ENCODE measurements at regions not wholly inside any gene's neighbourhood (a gene's known extent, or its start where the extent isn't known, plus 50 kb on each side); places are given as distances from the start of the nearest gene placed in this dataset.

DNA sequence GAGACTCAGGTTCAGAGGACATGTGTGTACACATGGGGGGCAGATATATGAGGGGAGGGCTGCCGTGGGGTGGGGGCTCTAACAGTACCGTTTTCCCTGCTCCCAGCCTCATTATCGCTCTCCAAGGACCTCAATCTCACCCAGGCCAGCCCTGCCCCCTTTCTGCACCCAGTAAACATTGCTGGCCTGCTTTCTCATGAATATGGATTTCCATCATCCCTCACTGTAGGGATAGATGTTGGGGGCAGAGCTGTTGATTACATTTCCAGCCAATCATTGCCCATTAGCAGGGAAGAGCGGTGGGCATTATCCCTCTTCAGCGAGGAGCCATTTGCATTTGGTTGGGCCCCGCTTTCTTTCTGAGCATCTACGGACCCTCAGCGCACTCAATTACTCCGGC is 273.8 kb downstream of the RPS6KC1 start:
- H3K4me1 ChIP-seq (ENCODE audit: control insufficient read depth in 1 of 2, insufficient read depth in 2 of 2, low read length in 2 of 2), result no peaks in the 10 kb centered on the region
- no peak overlapping the region for H3K27ac ChIP-seq (ENCODE audit: low read depth, low read length)
- no peaks in the 10 kb centered on the region for H3K9me3 ChIP-seq (ENCODE audit: control insufficient read depth in 1 of 2, low read length in 2 of 2)
- no peak overlapping the region for H3K9ac ChIP-seq (ENCODE audit: low read depth in 1 of 2, low read length in 2 of 2)
- no peaks in the 10 kb centered on the region for H3K36me3 ChIP-seq (ENCODE audit: control insufficient read depth in 1 of 2, insufficient read depth in 2 of 2, low read length in 2 of 2)
- no peaks in the 10 kb centered on the region for H3K27me3 ChIP-seq (ENCODE audit: control insufficient read depth in 1 of 2, insufficient read depth in 2 of 2, low read length in 2 of 2)
- H3K4me3 ChIP-seq (ENCODE audit: low read depth in 1 of 2, low read length in 2 of 2), result no peak overlapping the region

DNA sequence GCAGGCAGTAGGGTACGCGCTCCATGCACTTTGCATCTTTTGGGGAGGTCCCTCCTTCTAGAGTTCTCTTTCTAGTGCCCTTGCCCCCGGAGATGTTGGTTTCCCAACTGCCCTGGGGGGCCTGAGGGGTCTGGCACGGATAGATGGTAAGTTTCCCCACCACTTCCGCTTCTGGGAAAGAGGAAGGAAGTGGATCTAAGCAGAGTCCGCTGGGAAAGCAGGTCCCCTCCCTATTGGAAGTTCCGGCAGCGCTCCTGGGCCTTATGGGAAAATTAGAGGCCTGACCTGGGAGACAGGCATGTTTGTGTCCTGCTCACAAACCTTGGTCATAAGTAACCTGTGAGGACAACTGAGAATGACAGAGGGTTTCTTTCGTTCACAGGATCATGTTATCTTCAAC is 274.4 kb downstream of the RPS6KC1 start:
- Histone ChIP-seq H3K27me3 (ENCODE audit: control insufficient read depth in 1 of 2, insufficient read depth in 2 of 2, low read length in 2 of 2) (no peaks in the 10 kb centered on the region), H3K9ac (ENCODE audit: low read depth in 1 of 2, low read length in 2 of 2) (no peak overlapping the region), H3K4me1 (ENCODE audit: control insufficient read depth in 1 of 2, insufficient read depth in 2 of 2, low read length in 2 of 2) (no peaks in the 10 kb centered on the region), H3K4me3 (ENCODE audit: low read depth in 1 of 2, low read length in 2 of 2) (no peak overlapping the region), H3K27ac (ENCODE audit: low read depth, low read length) (no peak overlapping the region), H3K36me3 (ENCODE audit: control insufficient read depth in 1 of 2, insufficient read depth in 2 of 2, low read length in 2 of 2) (no peaks in the 10 kb centered on the region), H3K9me3 (ENCODE audit: control insufficient read depth in 1 of 2, low read length in 2 of 2) (no peaks in the 10 kb centered on the region)

DNA sequence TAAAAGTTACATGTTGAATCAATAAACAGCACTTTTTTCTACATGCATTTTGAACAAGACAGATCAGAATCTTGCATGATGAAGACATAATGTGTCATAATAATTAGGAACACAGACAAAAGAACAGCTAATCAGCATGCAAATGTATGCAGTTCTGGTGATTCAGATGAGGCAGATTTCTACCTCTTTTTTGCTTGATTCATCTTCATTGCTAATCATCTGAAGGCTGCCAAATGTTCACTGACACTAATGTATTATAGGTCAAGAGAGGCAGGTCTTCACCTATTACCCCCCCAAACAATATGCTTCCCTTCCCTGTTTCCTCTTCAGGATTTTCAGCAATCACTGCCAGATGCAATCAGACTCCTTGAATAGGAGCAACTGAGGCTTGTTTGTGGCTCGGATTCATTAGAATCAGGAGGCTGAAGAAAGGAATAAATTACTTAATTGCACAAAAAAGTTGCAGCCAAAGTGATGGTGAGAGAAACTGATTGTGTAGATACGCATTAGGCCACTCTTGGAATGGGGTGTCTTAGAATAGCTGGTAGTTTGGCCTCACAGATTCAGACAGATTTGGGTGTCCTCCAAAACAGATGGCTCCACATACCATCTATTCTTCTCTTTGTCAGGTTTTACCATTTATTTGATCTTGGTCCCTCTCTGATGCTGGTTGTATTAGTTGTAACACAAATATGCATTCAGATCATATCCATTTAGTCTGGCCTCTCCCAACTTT is 275.4 kb downstream of the RPS6KC1 start:
- no peak overlapping the region for H3K9ac ChIP-seq (ENCODE audit: low read depth in 1 of 2, low read length in 2 of 2)
- H3K27me3 ChIP-seq (ENCODE audit: control insufficient read depth in 1 of 2, insufficient read depth in 2 of 2, low read length in 2 of 2), result no peaks in the 10 kb centered on the region
- no peak overlapping the region for H3K27ac ChIP-seq (ENCODE audit: low read depth, low read length)
- H3K4me1 ChIP-seq (ENCODE audit: control insufficient read depth in 1 of 2, insufficient read depth in 2 of 2, low read length in 2 of 2), result no peaks in the 10 kb centered on the region
- no peaks in the 10 kb centered on the region for H3K36me3 ChIP-seq (ENCODE audit: control insufficient read depth in 1 of 2, insufficient read depth in 2 of 2, low read length in 2 of 2)
- H3K4me3 ChIP-seq (ENCODE audit: low read depth in 1 of 2, low read length in 2 of 2), result no peak overlapping the region
- no peaks in the 10 kb centered on the region for H3K9me3 ChIP-seq (ENCODE audit: control insufficient read depth in 1 of 2, low read length in 2 of 2)

- Histone ChIP-seq H3K27me3 (ENCODE audit: control insufficient read depth in 1 of 2, insufficient read depth in 2 of 2, low read length in 2 of 2) (no peaks in the 10 kb centered on the region), H3K27ac (ENCODE audit: low read depth, low read length) (no peak overlapping the region), H3K9me3 (ENCODE audit: control insufficient read depth in 1 of 2, low read length in 2 of 2) (no peaks in the 10 kb centered on the region), H3K36me3 (ENCODE audit: control insufficient read depth in 1 of 2, insufficient read depth in 2 of 2, low read length in 2 of 2) (no peaks in the 10 kb centered on the region), H3K9ac (ENCODE audit: low read depth in 1 of 2, low read length in 2 of 2) (no peak overlapping the region), H3K4me1 (ENCODE audit: control insufficient read depth in 1 of 2, insufficient read depth in 2 of 2, low read length in 2 of 2) (no peaks in the 10 kb centered on the region), H3K4me3 (ENCODE audit: low read depth in 1 of 2, low read length in 2 of 2) (no peak overlapping the region)
Observed at GRCh38 chr1:213327017-213327667, 276.1 kb downstream of the RPS6KC1 start.

GRCh38 chr1:213329406-213330008 is 278.5 kb downstream of the RPS6KC1 start:
- Histone ChIP-seq H3K4me1 (ENCODE audit: control insufficient read depth in 1 of 2, insufficient read depth in 2 of 2, low read length in 2 of 2) (no peaks in the 10 kb centered on the region), H3K4me3 (ENCODE audit: low read depth in 1 of 2, low read length in 2 of 2) (no peak overlapping the region), H3K27me3 (ENCODE audit: control insufficient read depth in 1 of 2, insufficient read depth in 2 of 2, low read length in 2 of 2) (no peaks in the 10 kb centered on the region), H3K9me3 (ENCODE audit: control insufficient read depth in 1 of 2, low read length in 2 of 2) (no peaks in the 10 kb centered on the region), H3K9ac (ENCODE audit: low read depth in 1 of 2, low read length in 2 of 2) (no peak overlapping the region), H3K36me3 (ENCODE audit: control insufficient read depth in 1 of 2, insufficient read depth in 2 of 2, low read length in 2 of 2) (no peaks in the 10 kb centered on the region), H3K27ac (ENCODE audit: low read depth, low read length) (no peak overlapping the region)

GRCh38 chr1:213330281-213330680 is 279.2 kb downstream of the RPS6KC1 start:
- H3K27ac ChIP-seq (ENCODE audit: low read depth, low read length), result no peak overlapping the region
- H3K4me1 ChIP-seq (ENCODE audit: control insufficient read depth in 1 of 2, insufficient read depth in 2 of 2, low read length in 2 of 2), result no peaks in the 10 kb centered on the region
- H3K27me3 ChIP-seq (ENCODE audit: control insufficient read depth in 1 of 2, insufficient read depth in 2 of 2, low read length in 2 of 2), result no peaks in the 10 kb centered on the region
- no peaks in the 10 kb centered on the region for H3K36me3 ChIP-seq (ENCODE audit: control insufficient read depth in 1 of 2, insufficient read depth in 2 of 2, low read length in 2 of 2)
- H3K9me3 ChIP-seq (ENCODE audit: control insufficient read depth in 1 of 2, low read length in 2 of 2), result no peaks in the 10 kb centered on the region
- H3K4me3 ChIP-seq (ENCODE audit: low read depth in 1 of 2, low read length in 2 of 2), result no peak overlapping the region
- H3K9ac ChIP-seq (ENCODE audit: low read depth in 1 of 2, low read length in 2 of 2), result no peak overlapping the region

- Histone ChIP-seq H3K4me1 (ENCODE audit: control insufficient read depth in 1 of 2, insufficient read depth in 2 of 2, low read length in 2 of 2) (no peaks in the 10 kb centered on the region), H3K27me3 (ENCODE audit: control insufficient read depth in 1 of 2, insufficient read depth in 2 of 2, low read length in 2 of 2) (no peaks in the 10 kb centered on the region), H3K36me3 (ENCODE audit: control insufficient read depth in 1 of 2, insufficient read depth in 2 of 2, low read length in 2 of 2) (no peaks in the 10 kb centered on the region), H3K9ac (ENCODE audit: low read depth in 1 of 2, low read length in 2 of 2) (no peak overlapping the region), H3K27ac (ENCODE audit: low read depth, low read length) (no peak overlapping the region), H3K9me3 (ENCODE audit: control insufficient read depth in 1 of 2, low read length in 2 of 2) (no peaks in the 10 kb centered on the region), H3K4me3 (ENCODE audit: low read depth in 1 of 2, low read length in 2 of 2) (no peak overlapping the region)
Observed at GRCh38 chr1:213331631-213332175, 280.7 kb downstream of the RPS6KC1 start.

GRCh38 chr1:213332491-213332890 is 281.4 kb downstream of the RPS6KC1 start:
- no peaks in the 10 kb centered on the region for H3K4me1 ChIP-seq (ENCODE audit: control insufficient read depth in 1 of 2, insufficient read depth in 2 of 2, low read length in 2 of 2)
- H3K27me3 ChIP-seq (ENCODE audit: control insufficient read depth in 1 of 2, insufficient read depth in 2 of 2, low read length in 2 of 2), result no peaks in the 10 kb centered on the region
- no peak overlapping the region for H3K27ac ChIP-seq (ENCODE audit: low read depth, low read length)
- H3K9me3 ChIP-seq (ENCODE audit: control insufficient read depth in 1 of 2, low read length in 2 of 2), result no peaks in the 10 kb centered on the region
- no peaks in the 10 kb centered on the region for H3K36me3 ChIP-seq (ENCODE audit: control insufficient read depth in 1 of 2, insufficient read depth in 2 of 2, low read length in 2 of 2)
- H3K9ac ChIP-seq (ENCODE audit: low read depth in 1 of 2, low read length in 2 of 2), result no peak overlapping the region
- H3K4me3 ChIP-seq (ENCODE audit: low read depth in 1 of 2, low read length in 2 of 2), result no peak overlapping the region

- no peaks in the 10 kb centered on the region for H3K9me3 ChIP-seq (ENCODE audit: control insufficient read depth in 1 of 2, low read length in 2 of 2)
- no peaks in the 10 kb centered on the region for H3K36me3 ChIP-seq (ENCODE audit: control insufficient read depth in 1 of 2, insufficient read depth in 2 of 2, low read length in 2 of 2)
- no peaks in the 10 kb centered on the region for H3K4me1 ChIP-seq (ENCODE audit: control insufficient read depth in 1 of 2, insufficient read depth in 2 of 2, low read length in 2 of 2)
- no peak overlapping the region for H3K4me3 ChIP-seq (ENCODE audit: low read depth in 1 of 2, low read length in 2 of 2)
- H3K27ac ChIP-seq (ENCODE audit: low read depth, low read length), result no peak overlapping the region
- no peaks in the 10 kb centered on the region for H3K27me3 ChIP-seq (ENCODE audit: control insufficient read depth in 1 of 2, insufficient read depth in 2 of 2, low read length in 2 of 2)
- H3K9ac ChIP-seq (ENCODE audit: low read depth in 1 of 2, low read length in 2 of 2), result no peak overlapping the region
Observed at GRCh38 chr1:213333121-213333520, 282.1 kb downstream of the RPS6KC1 start.

DNA sequence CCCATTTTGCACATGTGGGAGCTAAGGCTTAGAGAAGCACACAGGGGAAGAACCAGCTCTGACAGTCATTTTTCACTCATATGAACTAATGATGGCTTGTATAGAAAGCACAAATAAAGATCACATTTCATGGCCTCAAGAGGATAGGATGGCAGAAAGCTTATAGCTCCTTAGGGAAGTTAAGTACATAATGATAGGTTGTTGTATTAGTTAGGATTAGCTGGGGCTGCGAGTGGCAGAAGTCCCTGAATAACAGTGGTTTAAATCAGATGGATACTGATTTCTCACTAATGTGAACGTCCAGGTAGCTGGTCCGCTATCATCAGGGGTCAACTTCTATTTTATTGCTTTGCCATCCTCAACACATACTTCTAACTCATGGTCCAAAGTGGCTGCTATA is 284.0 kb downstream of the RPS6KC1 start:
- Histone ChIP-seq H3K4me1 (ENCODE audit: control insufficient read depth in 1 of 2, insufficient read depth in 2 of 2, low read length in 2 of 2) (no peaks in the 10 kb centered on the region), H3K36me3 (ENCODE audit: control insufficient read depth in 1 of 2, insufficient read depth in 2 of 2, low read length in 2 of 2) (no peaks in the 10 kb centered on the region), H3K27ac (ENCODE audit: low read depth, low read length) (no peak overlapping the region), H3K9me3 (ENCODE audit: control insufficient read depth in 1 of 2, low read length in 2 of 2) (no peaks in the 10 kb centered on the region), H3K9ac (ENCODE audit: low read depth in 1 of 2, low read length in 2 of 2) (no peak overlapping the region), H3K4me3 (ENCODE audit: low read depth in 1 of 2, low read length in 2 of 2) (no peak overlapping the region), H3K27me3 (ENCODE audit: control insufficient read depth in 1 of 2, insufficient read depth in 2 of 2, low read length in 2 of 2) (no peaks in the 10 kb centered on the region)

Measured in duodenal mucosa (tissue), 2 donors.